A673 (cell line): ENCODE measurements at regions not wholly inside any gene's neighbourhood (a gene's known extent, or its start where the extent isn't known, plus 50 kb on each side); places are given as distances from the start of the nearest gene placed in this dataset.

ENCODE experiments used
- EZH2 ChIP-seq: fragments of 200-600 bp; sonication (generic); IDR thresholded peaks from 2 replicates; pipeline ENCODE4 v1.6.1; 2017; ENCODE audit warnings: borderline replicate concordance, low read depth, mild to moderate bottlenecking, mixed read lengths, antibody characterized with exemption, low read length; ENCODE audit not compliant: poor library complexity, severe bottlenecking
- TF ChIP-seq, protein P1 (sequence below): fragments of 300-800, 200-600 bp; sonication (generic); conservative IDR thresholded peaks from 2 replicates; pipeline ENCODE4 v1.5.1; 2017; ENCODE audit warnings: low read depth, mild to moderate bottlenecking, antibody characterized with exemption, low read length, moderate library complexity, mixed read lengths

DNA sequence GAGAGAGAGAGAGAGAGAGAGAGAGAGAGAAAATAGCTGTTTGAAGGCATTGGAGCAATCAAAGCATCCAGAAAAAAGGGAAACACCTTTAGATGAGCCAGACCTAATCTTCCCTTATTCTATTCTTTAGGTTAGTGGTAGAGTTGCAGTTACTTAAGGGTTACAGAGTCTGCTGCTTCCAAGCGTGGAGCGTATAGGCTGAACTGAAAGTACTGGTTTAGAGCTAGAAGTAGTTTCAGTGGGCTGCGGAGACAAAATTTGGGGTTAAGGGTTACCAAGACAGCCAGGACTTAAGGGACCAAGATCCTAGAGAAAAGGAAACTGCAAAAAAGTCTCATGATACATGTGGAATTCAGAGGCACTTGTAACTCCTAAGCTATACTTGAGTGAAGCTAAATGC, 66.1 kb upstream of the MEIS2 start:
- TF ChIP-seq, protein P1, sequence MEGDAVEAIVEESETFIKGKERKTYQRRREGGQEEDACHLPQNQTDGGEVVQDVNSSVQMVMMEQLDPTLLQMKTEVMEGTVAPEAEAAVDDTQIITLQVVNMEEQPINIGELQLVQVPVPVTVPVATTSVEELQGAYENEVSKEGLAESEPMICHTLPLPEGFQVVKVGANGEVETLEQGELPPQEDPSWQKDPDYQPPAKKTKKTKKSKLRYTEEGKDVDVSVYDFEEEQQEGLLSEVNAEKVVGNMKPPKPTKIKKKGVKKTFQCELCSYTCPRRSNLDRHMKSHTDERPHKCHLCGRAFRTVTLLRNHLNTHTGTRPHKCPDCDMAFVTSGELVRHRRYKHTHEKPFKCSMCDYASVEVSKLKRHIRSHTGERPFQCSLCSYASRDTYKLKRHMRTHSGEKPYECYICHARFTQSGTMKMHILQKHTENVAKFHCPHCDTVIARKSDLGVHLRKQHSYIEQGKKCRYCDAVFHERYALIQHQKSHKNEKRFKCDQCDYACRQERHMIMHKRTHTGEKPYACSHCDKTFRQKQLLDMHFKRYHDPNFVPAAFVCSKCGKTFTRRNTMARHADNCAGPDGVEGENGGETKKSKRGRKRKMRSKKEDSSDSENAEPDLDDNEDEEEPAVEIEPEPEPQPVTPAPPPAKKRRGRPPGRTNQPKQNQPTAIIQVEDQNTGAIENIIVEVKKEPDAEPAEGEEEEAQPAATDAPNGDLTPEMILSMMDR, result no peak
- no peak for TF ChIP-seq EZH2
